ENCODE measurements at regions not wholly inside any gene's neighbourhood (a gene's known extent, or its start where the extent isn't known, plus 50 kb on each side); places are given as distances from the start of the nearest gene placed in this dataset.
"Not testable (repeated sequence)": the region's sequence is repeated elsewhere in the genome, so short reads cannot be mapped to it uniquely, and the experiment has no call there.

- no peak for DNase-seq (ENCODE audit: low spot score in 2 of 2)
- Mint-ChIP-seq H3K27ac (no peak overlapping the region), H3K9me3 (no peaks in the 10 kb centered on the region), H3K36me3 (no peaks in the 10 kb centered on the region)
- no peak for ATAC-seq
Measured at GRCh38 chr12:58009405-58010195, 68.2 kb downstream of the ATP23 start.

- no peak for DNase-seq (ENCODE audit: low spot score in 2 of 2)
- no peak overlapping the region for H3K27ac Mint-ChIP-seq
- no peaks in the 10 kb centered on the region for H3K9me3 Mint-ChIP-seq
- no peaks in the 10 kb centered on the region for H3K36me3 Mint-ChIP-seq
- ATAC-seq = no peak
Measured at GRCh38 chr12:58011676-58012075, 70.3 kb downstream of the ATP23 start.

- not testable (repeated sequence) for ATAC-seq; H3K27ac Mint-ChIP-seq; H3K9me3 Mint-ChIP-seq; DNase-seq (ENCODE audit: low spot score in 2 of 2)
- peaks cover 0 to 14% of the 10 kb centered on the region in 2 donors for H3K36me3 Mint-ChIP-seq
Measured at GRCh38 chr12:58022379-58023020, 81.1 kb downstream of the ATP23 start.

- Mint-ChIP-seq H3K9me3 (peaks cover under 1 to 5% of the 10 kb centered on the region in 2 donors), H3K36me3 (peaks cover 0 to 4% of the 10 kb centered on the region in 2 donors), H3K27ac (no peak overlapping the region)
- DNase-seq (ENCODE audit: low spot score in 2 of 2) (no peak), ATAC-seq (no peak)
Measured at GRCh38 chr12:58025431-58025830, 84.1 kb downstream of the ATP23 start.

- H3K36me3 Mint-ChIP-seq = peaks cover 0 to 4% of the 10 kb centered on the region in 2 donors
- no peak overlapping the region for H3K27ac Mint-ChIP-seq
- DNase-seq (ENCODE audit: low spot score in 2 of 2) = no peak
- ATAC-seq = no peak
- H3K9me3 Mint-ChIP-seq = peaks cover 0 to 7% of the 10 kb centered on the region in 2 donors
Measured at GRCh38 chr12:58026426-58026825, 85.1 kb downstream of the ATP23 start.

- peaks cover 0 to 6% of the 10 kb centered on the region in 2 donors for H3K36me3 Mint-ChIP-seq
- H3K27ac Mint-ChIP-seq = no peak overlapping the region
- H3K9me3 Mint-ChIP-seq = peaks cover 3 to 10% of the 10 kb centered on the region in 2 donors
- DNase-seq (ENCODE audit: low spot score in 2 of 2) (no peak), ATAC-seq (no peak)
Measured at GRCh38 chr12:58026897-58027891, 85.8 kb downstream of the ATP23 start.

GRCh38 chr12:58028294-58028693 is 86.9 kb downstream of the ATP23 start:
- peaks cover 0 to 6% of the 10 kb centered on the region in 2 donors for H3K36me3 Mint-ChIP-seq
- DNase-seq (ENCODE audit: low spot score in 2 of 2) = no peak
- no peak overlapping the region for H3K27ac Mint-ChIP-seq
- ATAC-seq = no peak
- H3K9me3 Mint-ChIP-seq = peaks cover 9 to 12% of the 10 kb centered on the region in 2 donors

GRCh38 chr12:58029260-58029659 is 87.9 kb downstream of the ATP23 start:
- H3K36me3 Mint-ChIP-seq = peaks cover 0 to 6% of the 10 kb centered on the region in 2 donors
- peaks cover 11 to 12% of the 10 kb centered on the region in 2 donors for H3K9me3 Mint-ChIP-seq
- ATAC-seq = no peak

GRCh38 chr12:58030566-58031279 is 89.4 kb downstream of the ATP23 start:
- DNase-seq (ENCODE audit: low spot score in 2 of 2) (no peak), ATAC-seq (peak in 1 of 2 donors; percentile 33)
- peaks cover 6 to 18% of the 10 kb centered on the region in 2 donors for H3K36me3 Mint-ChIP-seq
- H3K27ac Mint-ChIP-seq = peak overlapping the region in 1 of 2 donors; percentile 79
- peaks cover 15 to 20% of the 10 kb centered on the region in 2 donors for H3K9me3 Mint-ChIP-seq

More at GRCh38 chr12:58029260-58029659, 87.9 kb downstream of the ATP23 start:
- no peak overlapping the region for H3K27ac Mint-ChIP-seq
- no peak for DNase-seq (ENCODE audit: low spot score in 2 of 2)

- H3K9me3 Mint-ChIP-seq = peaks cover 25% of the 10 kb centered on the region in 2 donors
- peaks cover 6 to 19% of the 10 kb centered on the region in 2 donors for H3K36me3 Mint-ChIP-seq
- ATAC-seq (no peak), DNase-seq (ENCODE audit: low spot score in 2 of 2) (no peak)
- H3K27ac Mint-ChIP-seq = no peak overlapping the region
Measured at GRCh38 chr12:58032156-58032555, 90.8 kb downstream of the ATP23 start.

- Mint-ChIP-seq H3K9me3 (peaks cover 25 to 29% of the 10 kb centered on the region in 2 donors), H3K36me3 (peaks cover 6 to 19% of the 10 kb centered on the region in 2 donors)
- ATAC-seq = no peak
Measured at GRCh38 chr12:58033831-58034230, 92.5 kb downstream of the ATP23 start.

GRCh38 chr12:58034311-58034710 is 92.9 kb downstream of the ATP23 start:
- H3K36me3 Mint-ChIP-seq = peaks cover 6 to 19% of the 10 kb centered on the region in 2 donors
- ATAC-seq = no peak
- H3K27ac Mint-ChIP-seq = peak overlapping the region in 1 of 2 donors; percentile 13
- H3K9me3 Mint-ChIP-seq = peaks cover 25 to 29% of the 10 kb centered on the region in 2 donors
- DNase-seq (ENCODE audit: low spot score in 2 of 2) = no peak

More at GRCh38 chr12:58033831-58034230, 92.5 kb downstream of the ATP23 start:
- H3K27ac Mint-ChIP-seq = no peak overlapping the region
- no peak for DNase-seq (ENCODE audit: low spot score in 2 of 2)

GRCh38 chr12:58034712-58035111 is 93.3 kb downstream of the ATP23 start:
- H3K9me3 Mint-ChIP-seq = peaks cover 25 to 29% of the 10 kb centered on the region in 2 donors
- H3K36me3 Mint-ChIP-seq = peaks cover 6 to 19% of the 10 kb centered on the region in 2 donors
- DNase-seq (ENCODE audit: low spot score in 2 of 2) (no peak), ATAC-seq (no peak)
- peak overlapping the region in 1 of 2 donors; percentile 13 for H3K27ac Mint-ChIP-seq

GRCh38 chr12:58041441-58041840 is 100.1 kb downstream of the ATP23 start:
- no peak overlapping the region for H3K27ac Mint-ChIP-seq
- peaks cover 0 to 9% of the 10 kb centered on the region in 2 donors for H3K36me3 Mint-ChIP-seq
- H3K9me3 Mint-ChIP-seq = peaks cover 10 to 20% of the 10 kb centered on the region in 2 donors
- DNase-seq (ENCODE audit: low spot score in 2 of 2) (no peak), ATAC-seq (no peak)

- DNase-seq (ENCODE audit: low spot score in 2 of 2) (no peak), ATAC-seq (no peak)
- Mint-ChIP-seq H3K27ac (no peak overlapping the region), H3K9me3 (peaks cover 11 to 16% of the 10 kb centered on the region in 2 donors), H3K36me3 (peaks cover 0 to 13% of the 10 kb centered on the region in 2 donors)
Measured at GRCh38 chr12:58044966-58045365, 103.6 kb downstream of the ATP23 start.

GRCh38 chr12:58046271-58046670 is 104.9 kb downstream of the ATP23 start:
- ATAC-seq = no peak
- H3K9me3 Mint-ChIP-seq = peaks cover 6 to 16% of the 10 kb centered on the region in 2 donors
- H3K27ac Mint-ChIP-seq = no peak overlapping the region
- DNase-seq (ENCODE audit: low spot score in 2 of 2) = no peak
- H3K36me3 Mint-ChIP-seq = peaks cover 0 to 5% of the 10 kb centered on the region in 2 donors

Measured in activated naive CD4-positive, alpha-beta T cell treated with anti-CD3 and anti-CD28 coated beads, Interleukin-2, amount 50 U/mL, for 72 hours (primary cell).